IPS-15b (cell line): ENCODE measurements at regions not wholly inside any gene's neighbourhood (a gene's known extent, or its start where the extent isn't known, plus 50 kb on each side); places are given as distances from the start of the nearest gene placed in this dataset.

Experiments used
- H3K27me3 ChIP-seq: one replicate; pipeline ENCODE4 v1.6.1; 2013; ENCODE audit warnings: low read length; ENCODE audit not compliant: control insufficient read depth, insufficient read depth
- H3K36me3 ChIP-seq: one replicate; pipeline ENCODE4 v1.6.1; 2013; ENCODE audit warnings: low read length; ENCODE audit not compliant: control insufficient read depth, insufficient read depth
- H3K4me1 ChIP-seq: one replicate; pipeline ENCODE4 v1.6.1; 2013; ENCODE audit warnings: mild to moderate bottlenecking, low read length; ENCODE audit not compliant: control insufficient read depth, insufficient read depth
- H3K4me3 ChIP-seq: one replicate; pipeline ENCODE4 v1.5.1; 2013; ENCODE audit warnings: low read depth, low read length
- H3K9ac ChIP-seq: one replicate; pipeline ENCODE4 v1.6.1; 2013; ENCODE audit warnings: low read depth, mild to moderate bottlenecking, low read length
- H3K9me3 ChIP-seq: one replicate; pipeline ENCODE4 v1.6.1; 2013; ENCODE audit warnings: mild to moderate bottlenecking, low read length; ENCODE audit not compliant: control insufficient read depth, insufficient read depth

DNA sequence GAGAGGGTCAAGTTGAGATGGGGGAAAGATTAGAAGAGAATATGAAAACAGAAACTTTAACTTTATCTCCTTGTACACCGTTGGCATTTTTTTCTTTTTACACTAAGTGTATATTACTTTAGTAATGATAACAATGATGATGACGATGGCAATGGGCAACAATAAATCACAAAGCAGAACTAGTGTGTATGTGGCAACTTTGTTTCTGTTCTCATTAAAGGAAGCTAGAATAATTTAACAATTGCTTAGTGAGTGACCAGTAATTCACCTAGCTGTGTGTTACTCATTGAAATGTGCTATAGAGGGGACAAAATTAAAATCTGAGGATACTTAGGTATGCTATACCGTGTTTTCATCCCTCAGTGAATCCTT lies 318.5 kb upstream of the TBL1XR1 start:
- peaks cover 5% of the 10 kb centered on the region for H3K4me1 ChIP-seq
- no peaks in the 10 kb centered on the region for H3K27me3 ChIP-seq
- no peak overlapping the region for H3K9ac ChIP-seq
- no peaks in the 10 kb centered on the region for H3K36me3 ChIP-seq
- H3K9me3 ChIP-seq = no peaks in the 10 kb centered on the region
- H3K4me3 ChIP-seq = no peak overlapping the region

GRCh38 chr3:177516158-177517011 lies 319.1 kb upstream of the TBL1XR1 start:
- H3K27me3 ChIP-seq = no peaks in the 10 kb centered on the region
- H3K4me1 ChIP-seq = peaks cover 5% of the 10 kb centered on the region
- no peaks in the 10 kb centered on the region for H3K9me3 ChIP-seq
- H3K9ac ChIP-seq = no peak overlapping the region
- H3K4me3 ChIP-seq = no peak overlapping the region
- H3K36me3 ChIP-seq = no peaks in the 10 kb centered on the region

DNA sequence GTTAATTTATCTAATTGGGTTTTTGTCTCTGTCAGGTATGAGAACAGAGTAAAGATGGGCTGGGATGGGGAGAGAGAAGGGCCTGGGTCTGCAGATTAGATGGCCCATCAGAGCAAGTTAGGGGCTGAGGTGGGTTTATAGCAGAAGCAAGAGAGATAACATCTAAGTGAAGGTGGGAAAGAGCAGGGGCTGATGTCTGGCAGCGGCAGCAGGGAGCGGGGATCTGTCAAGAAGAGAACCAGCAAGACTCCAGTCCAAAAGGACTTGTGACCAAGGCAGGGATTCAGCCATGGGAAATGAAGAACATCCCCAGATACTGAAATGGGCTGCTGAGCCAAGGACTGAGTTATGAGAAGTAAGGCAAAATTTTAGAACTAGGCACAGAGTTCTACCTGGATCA lies 320.6 kb upstream of the TBL1XR1 start:
- no peaks in the 10 kb centered on the region for H3K36me3 ChIP-seq
- peaks cover 8% of the 10 kb centered on the region for H3K4me1 ChIP-seq
- H3K9me3 ChIP-seq = no peaks in the 10 kb centered on the region
- H3K9ac ChIP-seq = no peak overlapping the region
- H3K27me3 ChIP-seq = no peaks in the 10 kb centered on the region
- no peak overlapping the region for H3K4me3 ChIP-seq

- H3K4me1 ChIP-seq = peaks cover 8% of the 10 kb centered on the region
- H3K9me3 ChIP-seq = no peaks in the 10 kb centered on the region
- H3K9ac ChIP-seq = no peak overlapping the region
- H3K27me3 ChIP-seq = no peaks in the 10 kb centered on the region
- H3K4me3 ChIP-seq = no peak overlapping the region
- no peaks in the 10 kb centered on the region for H3K36me3 ChIP-seq
These were observed 322.3 kb upstream of the TBL1XR1 start for GRCh38 chr3:177519588-177519987.

GRCh38 chr3:177521305-177521704 lies 324.0 kb upstream of the TBL1XR1 start:
- H3K9me3 ChIP-seq = no peaks in the 10 kb centered on the region
- H3K4me1 ChIP-seq = peaks cover 6% of the 10 kb centered on the region
- H3K27me3 ChIP-seq = no peaks in the 10 kb centered on the region
- H3K4me3 ChIP-seq = no peak overlapping the region
- no peak overlapping the region for H3K9ac ChIP-seq
- no peaks in the 10 kb centered on the region for H3K36me3 ChIP-seq

- Histone ChIP-seq H3K36me3 (no peaks in the 10 kb centered on the region), H3K27me3 (no peaks in the 10 kb centered on the region), H3K4me3 (no peak overlapping the region), H3K4me1 (peaks cover 3% of the 10 kb centered on the region), H3K9me3 (no peaks in the 10 kb centered on the region), H3K9ac (no peak overlapping the region)
These were observed 324.8 kb upstream of the TBL1XR1 start for GRCh38 chr3:177522051-177522450.

- Histone ChIP-seq H3K27me3 (no peaks in the 10 kb centered on the region), H3K9ac (no peak overlapping the region), H3K4me3 (no peak overlapping the region), H3K4me1 (peaks cover 3% of the 10 kb centered on the region), H3K36me3 (no peaks in the 10 kb centered on the region), H3K9me3 (no peaks in the 10 kb centered on the region)
These were observed 325.9 kb upstream of the TBL1XR1 start for GRCh38 chr3:177523067-177523675.

DNA sequence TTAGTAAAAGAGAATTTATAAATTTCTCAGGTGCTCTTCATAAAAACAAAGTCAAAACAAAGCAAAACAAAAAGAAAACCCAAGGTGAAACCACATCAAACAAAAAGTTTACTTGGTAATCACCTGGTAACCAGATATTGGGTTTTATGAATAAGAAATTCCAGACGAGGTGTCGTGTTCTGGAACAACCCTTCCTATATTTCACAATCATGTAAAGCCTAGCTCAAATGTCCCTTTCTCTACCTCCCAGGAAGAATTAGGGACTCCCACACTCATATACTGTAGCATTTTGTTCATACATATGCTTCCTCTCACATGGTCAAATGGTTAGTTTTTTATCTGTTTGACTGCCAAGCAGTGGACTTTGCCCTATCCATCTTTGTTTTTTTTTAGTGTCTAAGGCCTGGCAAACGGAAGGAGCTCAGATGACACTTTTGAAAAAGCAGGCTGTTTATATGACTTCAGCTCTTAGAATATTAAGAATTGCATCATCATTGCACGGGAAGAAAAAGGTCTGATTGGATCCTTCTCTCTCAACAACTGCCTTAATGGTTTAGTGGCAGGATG lies 326.7 kb upstream of the TBL1XR1 start:
- Histone ChIP-seq H3K36me3 (no peaks in the 10 kb centered on the region), H3K9me3 (no peaks in the 10 kb centered on the region), H3K9ac (no peak overlapping the region), H3K27me3 (no peaks in the 10 kb centered on the region), H3K4me1 (peaks cover 3% of the 10 kb centered on the region), H3K4me3 (no peak overlapping the region)

- Histone ChIP-seq H3K27me3 (no peaks in the 10 kb centered on the region), H3K36me3 (no peaks in the 10 kb centered on the region), H3K9ac (no peak overlapping the region), H3K9me3 (no peaks in the 10 kb centered on the region), H3K4me3 (no peak overlapping the region), H3K4me1 (peaks cover 3% of the 10 kb centered on the region)
These were observed 327.5 kb upstream of the TBL1XR1 start for GRCh38 chr3:177524742-177525141.

- peaks cover 3% of the 10 kb centered on the region for H3K4me1 ChIP-seq
- no peaks in the 10 kb centered on the region for H3K27me3 ChIP-seq
- no peaks in the 10 kb centered on the region for H3K36me3 ChIP-seq
- no peak overlapping the region for H3K9ac ChIP-seq
- no peak overlapping the region for H3K4me3 ChIP-seq
- no peaks in the 10 kb centered on the region for H3K9me3 ChIP-seq
These were observed 328.1 kb upstream of the TBL1XR1 start for GRCh38 chr3:177525414-177525813.

- H3K4me1 ChIP-seq = peaks cover 3% of the 10 kb centered on the region
- no peaks in the 10 kb centered on the region for H3K9me3 ChIP-seq
- no peak overlapping the region for H3K4me3 ChIP-seq
- H3K9ac ChIP-seq = no peak overlapping the region
- H3K27me3 ChIP-seq = no peaks in the 10 kb centered on the region
- H3K36me3 ChIP-seq = no peaks in the 10 kb centered on the region
These were observed 328.9 kb upstream of the TBL1XR1 start for GRCh38 chr3:177525987-177526712.
